GM18499 (cell line): ENCODE measurements at regions not wholly inside any gene's neighbourhood (a gene's known extent, or its start where the extent isn't known, plus 50 kb on each side); places are given as distances from the start of the nearest gene placed in this dataset.
"Not testable (repeated sequence)": the region's sequence is repeated elsewhere in the genome, so short reads cannot be mapped to it uniquely, and the experiment has no call there.

Experiments
- ATAC-seq: cut with Tn5 transposase; IDR thresholded peaks from one replicate; pipeline ENCODE4 v1.9.1; 2021; ENCODE audit warnings: moderate number of reproducible peaks; ENCODE audit not compliant: insufficient read depth, unreplicated experiment

DNA sequence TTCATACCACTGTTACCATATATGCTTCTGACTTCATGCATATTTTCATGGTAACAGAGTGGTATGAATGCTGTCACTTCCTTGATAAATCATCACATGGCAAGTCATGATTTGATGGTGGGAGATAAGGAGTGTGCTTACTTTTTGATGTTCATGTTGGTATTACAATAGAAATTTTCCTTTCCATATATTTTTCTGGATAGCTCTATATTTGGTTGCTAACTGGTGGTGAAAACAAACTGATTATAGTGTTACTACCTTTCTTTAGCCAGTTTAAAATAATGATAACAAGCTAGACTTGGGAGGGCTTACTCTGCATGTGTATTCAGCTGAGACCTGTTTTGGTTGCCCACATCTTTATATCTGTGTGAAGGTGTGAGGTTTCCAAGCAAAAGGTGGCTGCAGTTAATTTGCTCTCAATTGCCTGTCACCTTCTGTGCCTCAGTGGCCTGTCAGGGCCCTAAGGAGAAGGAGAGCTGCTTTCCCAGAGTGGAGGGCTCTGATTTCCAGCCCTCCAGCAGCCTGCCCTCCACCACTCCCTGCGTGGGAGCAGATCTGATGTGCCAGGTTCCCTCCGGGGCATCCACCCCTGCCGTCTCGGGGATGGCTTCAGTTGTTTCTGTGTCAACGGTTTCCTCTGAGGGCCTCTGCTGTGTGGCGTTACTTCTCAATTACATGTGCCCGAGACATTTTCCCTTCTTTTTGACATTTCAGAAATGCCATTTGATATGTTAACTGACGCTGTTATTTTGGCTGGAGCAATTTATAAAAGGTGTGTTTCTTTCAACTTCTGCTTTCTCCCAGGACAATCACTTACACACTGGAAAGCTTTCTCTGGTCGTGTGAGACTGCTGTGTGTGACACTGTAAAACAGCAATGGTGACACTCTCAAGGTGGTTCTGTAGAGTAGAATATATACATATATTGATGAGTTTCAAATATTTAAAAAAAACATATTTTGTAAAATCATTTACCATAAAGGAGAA is 107.7 kb upstream of the KLF6 start:
- no peak for ATAC-seq

DNA sequence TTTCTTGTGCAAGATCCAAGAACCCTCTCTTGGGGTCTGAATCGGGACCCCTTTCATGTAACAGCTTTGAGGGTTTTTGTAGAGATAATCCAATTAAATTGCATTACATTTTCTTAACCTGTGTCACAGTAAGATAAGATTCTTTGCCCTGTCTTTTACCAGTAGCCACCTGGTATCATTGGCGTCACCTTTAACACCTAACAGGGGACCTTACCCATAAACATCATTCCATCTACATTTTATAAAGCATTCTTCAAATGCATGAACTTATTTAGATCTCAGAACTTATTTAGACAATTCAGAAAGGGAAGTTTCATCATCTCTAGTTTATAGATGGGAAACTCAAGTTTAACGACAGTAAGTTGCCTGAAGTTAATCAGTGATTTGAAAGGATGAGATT is 106.4 kb upstream of the KLF6 start:
- ATAC-seq = no peak

DNA sequence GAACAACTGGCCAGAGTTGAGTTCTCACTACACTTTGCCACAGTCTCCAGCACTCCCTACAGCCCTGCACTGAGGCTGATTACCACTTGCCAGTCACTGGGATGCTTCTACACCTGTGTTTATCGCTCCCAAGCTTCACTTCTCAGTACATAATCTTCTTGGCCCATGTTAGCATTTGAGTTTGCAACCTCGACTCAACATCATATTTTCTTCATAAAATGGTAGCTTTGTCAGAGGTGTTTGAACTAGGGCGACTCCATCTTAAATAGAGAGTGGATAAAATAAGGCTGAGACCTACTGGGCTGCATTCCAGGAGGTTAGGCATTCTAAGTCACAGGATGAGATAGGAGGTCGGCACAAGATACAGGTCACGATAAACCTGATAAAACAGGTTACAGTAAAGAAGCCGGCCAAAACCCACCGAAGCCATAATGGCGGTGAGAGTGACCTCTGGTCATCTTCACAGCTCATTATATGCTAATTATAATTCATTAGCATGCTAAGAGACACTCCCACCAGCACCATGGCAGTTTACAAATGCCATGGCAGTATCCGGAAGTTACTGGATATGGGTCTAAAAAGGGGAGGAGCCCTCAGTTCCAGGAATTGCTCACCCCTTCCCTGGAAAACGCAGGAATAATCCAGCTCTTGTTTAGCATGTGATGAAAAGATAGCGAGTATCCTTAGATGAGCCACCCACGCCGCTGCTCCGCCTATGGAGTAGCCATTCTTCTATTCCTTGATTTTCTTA is 105.8 kb upstream of the KLF6 start:
- ATAC-seq = no peak

DNA sequence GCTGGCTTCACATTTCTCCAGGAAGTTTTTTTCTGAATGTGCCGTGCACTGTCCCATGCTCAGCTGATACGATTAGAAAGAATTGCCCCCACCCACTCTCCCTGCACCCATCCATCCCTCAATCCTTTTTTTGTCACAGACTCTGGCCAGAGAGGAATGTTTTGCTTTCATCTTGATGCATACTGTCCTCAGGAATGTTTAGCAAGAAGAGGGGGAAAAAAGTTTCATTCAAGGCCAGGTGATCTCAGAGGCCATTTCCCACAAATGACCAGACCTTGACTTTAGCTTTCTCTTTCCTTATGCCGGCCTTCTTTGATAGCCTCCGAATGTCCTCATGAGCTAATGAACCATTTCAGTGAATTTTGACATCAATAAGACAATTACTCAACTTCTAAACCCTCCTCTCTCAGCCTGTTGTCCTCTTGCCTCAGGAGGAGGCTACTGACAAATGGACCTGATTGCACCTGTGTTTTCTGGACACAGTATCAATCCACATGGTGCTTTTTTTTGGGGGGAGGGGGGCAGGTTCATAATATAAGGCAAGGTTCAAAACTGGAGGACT is 105.0 kb upstream of the KLF6 start:
- no peak for ATAC-seq

DNA sequence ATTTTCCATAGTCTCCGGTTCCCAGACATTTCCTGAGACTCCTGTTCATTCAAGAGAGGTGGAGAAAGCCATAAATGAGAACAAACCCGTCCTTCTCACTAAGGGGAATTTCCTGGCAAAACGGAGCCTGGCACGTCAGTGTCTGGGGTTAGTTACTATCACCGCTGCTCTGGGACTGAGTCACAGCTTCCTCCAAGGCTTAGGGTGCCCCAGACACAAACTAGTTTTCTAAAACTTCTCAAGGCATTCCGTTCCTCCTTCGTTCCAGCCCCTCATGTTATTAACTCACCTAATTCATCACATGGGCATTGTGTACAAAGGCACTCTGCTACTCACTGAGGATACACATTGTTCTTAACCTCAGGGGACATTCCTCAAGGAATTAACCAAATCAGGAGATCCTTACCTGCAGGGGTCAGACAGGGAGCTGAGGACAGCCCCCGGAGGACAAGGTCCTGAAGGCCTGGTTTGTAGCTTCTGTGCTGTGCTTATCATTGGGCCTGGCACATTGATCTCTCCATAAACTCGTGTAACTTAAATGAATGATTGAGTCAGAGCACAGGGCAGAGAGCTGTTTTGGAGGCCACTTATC is 103.0 kb upstream of the KLF6 start:
- ATAC-seq = peak; percentile 75

DNA sequence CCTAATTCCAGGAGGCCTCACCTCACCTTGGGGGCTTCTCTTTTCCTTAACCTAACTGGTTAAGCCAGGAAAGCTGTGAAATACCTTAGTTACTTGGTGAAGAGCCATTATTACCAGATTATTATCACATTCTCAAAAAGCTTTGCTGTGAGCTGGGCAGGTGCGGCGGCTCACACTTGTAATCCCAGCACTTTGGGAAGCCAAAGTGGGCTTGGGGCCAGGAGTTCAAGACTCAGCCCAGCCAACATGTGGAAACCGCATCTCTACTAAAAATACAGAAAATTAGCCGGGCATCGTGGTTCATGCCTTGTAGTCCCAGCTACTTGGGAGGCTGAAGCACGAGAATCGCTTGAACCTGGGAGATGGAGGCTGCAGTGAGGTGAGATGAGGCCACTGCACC is 102.4 kb upstream of the KLF6 start:
- ATAC-seq = no peak

DNA sequence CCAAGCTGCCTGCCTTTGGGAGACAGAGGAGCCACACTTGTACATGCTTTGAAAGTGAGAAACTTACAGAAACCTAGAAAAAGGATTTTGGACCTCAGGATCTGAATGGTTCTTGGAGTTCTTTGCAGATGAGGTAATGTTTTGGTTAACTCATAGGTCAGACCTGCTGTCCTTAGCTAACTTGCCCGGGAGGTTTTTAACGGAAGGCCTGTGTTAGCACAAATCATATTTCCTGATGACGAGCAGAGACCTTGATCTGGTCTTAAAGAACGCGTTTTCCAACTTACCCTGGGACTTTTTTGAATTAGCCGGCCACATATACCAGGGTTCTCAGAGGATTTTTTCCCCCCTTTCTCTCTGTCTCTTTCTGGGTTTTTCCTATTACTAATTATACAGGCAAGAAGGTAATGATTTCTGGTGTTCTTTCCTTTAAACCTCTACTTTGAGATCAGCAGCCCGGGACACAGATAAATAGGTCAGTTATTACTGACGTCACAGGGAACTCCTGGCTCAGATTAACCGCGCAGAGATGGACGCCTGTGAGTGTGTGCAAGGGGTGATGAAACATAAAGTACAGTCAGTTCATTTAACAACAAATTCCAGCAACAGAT is 101.7 kb upstream of the KLF6 start:
- no peak for ATAC-seq

DNA sequence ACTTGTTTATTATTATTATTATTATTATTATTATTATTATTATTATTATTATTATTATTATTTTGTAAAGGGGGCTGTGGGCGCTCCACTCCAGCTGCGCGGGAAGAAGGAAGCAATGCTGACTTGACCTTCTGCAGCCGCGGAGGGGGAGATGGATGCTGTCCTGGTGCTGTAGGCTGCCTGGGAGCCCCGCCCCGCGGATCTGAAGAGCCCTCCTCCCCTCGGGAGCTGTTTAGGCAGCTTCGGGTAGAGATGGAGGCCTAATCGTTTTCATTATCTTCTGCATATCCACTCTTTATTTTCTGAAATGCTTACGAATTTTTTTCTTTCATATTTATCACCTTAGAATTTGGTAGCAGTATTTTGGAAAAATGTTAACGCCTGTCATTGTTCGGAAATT is 101.2 kb upstream of the KLF6 start:
- no peak for ATAC-seq

DNA sequence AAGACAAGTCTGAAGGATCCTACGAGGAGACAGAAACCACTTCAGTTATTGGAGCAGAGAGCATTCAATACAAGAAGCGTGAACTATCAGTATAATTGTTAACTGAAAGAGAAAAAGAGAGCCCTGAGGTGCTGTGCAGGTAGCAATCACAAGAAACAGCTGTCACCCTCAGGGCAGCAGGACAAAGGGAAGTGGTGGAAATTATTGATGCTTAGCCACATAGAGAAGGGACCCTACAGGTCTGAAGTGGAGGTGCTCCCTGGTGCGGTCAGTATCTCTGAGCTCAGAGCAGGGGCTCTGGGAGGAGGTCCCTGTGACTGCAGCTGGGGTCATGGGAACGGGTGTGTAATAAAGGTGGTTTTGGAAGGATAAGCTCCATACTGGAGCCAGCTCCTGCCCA is 97.8 kb upstream of the KLF6 start:
- ATAC-seq = no peak

DNA sequence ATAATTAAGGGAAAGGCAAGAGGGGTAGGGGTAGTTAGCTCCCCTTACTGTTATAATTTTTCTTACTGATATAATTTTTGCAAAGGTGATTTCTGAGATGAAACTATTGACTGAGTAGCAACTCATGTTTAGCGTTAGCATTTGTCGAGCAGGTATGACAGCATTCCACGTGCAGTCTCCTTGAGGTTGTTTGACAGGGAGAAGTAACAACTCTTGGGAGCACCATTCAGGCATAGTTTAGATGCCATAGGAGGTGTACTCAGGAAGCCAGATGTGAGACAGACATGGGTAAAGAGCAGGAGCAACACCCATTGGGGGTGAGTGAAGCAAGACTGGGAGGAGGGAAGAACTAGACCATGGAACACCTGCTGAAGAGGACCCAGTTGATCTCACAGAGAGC is 96.6 kb upstream of the KLF6 start:
- no peak for ATAC-seq

DNA sequence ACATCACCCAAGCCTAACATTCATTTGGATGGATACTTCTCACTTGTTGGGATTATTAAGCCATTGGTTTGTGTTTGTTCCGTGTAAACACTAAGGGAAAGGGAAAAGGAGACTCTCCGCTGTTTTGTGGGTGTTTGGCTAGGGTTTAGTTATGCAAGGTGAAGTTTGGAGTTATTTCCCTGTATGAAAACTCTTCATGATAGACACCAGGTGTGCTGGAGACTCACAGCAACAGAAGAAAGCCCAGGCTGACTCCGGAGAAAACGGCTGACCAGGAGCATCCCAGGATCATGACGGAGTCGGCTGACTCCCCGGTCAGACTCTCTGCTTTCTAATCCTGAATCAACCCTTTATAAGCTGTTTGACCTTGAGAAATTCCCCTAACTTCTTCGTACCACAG is 94.1 kb upstream of the KLF6 start:
- no peak for ATAC-seq

DNA sequence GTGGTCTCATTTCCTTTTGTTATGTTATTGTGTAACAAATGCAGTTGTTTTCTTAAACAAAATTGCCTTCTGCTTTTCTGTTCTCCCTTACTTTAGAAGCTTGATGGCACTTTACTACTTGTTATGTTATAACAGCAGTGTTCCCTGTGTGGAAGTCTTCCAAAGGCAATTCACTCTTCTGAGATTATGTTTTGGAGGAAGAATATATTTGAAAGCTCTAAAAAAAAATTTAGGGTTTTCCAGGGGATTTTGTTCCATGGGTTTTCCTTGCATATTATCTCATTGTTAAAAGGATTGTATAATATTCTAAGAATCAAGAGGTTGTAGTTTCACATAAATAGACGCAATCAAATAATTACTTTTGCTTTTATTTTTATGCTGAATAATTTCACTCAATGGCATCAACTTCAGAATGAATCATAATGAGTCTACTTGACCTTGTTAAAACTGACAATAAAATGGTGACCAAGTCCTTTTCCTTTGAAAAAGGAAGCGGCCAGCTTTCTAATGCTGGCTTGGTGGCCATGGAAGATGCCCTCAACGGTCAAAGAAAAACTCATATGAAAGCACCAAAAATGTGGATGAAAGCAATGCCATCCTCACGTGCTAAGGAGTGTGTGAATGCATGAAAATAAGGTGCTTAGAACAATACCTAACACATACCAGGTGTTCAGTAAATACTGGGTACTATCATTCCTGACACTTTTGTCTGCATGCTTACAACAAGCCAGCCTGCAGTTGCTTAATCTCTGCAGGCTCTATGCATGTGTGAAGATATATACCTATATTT is 92.4 kb upstream of the KLF6 start:
- ATAC-seq = no peak

DNA sequence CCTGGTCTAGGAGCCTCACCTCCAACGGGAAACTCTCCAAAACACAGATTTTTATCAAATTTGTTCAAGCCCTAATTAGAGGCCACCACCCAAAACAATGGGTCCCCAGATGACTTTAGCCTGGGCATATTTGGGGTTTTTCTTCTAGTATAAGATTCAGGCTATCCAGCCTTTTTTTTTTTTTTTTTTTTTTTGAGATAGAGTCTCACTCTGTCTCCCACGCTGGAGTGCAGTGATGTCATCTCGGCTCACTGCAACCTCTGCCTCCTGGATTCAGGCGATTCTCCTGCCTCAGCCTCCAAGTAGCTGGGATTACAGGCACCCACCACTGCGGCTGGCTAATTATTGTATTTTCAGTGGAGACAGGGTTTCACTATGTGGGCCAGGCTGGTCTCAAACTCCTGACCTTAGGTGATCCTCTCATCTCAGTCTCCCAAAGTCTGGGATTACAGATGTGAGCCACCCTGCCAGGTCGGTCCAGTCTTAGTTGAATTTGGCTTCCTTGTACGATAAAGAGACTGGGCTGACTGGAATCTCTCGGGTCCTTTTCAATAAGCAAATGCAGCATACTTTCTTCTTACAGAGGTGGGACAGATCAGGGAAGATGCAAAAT is 91.4 kb upstream of the KLF6 start:
- ATAC-seq = no peak

DNA sequence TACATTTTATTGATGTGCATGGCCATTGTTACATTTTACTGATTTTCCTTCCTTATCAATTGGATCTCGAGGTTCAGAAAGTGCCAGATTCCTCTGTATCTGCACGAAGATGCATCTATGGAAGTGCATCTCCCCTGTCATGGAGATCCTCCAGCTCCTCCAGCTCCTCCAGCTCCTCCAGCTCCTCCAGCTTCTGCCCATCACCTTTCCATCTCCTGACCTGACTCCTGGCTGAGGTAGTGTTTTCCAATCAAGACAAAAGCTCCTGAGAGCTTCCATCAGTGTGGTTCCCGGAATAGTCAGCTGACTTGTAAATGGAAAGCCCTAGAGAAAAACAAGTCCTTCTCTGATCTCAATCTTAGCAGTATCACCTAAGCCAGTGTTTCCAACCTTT is 90.8 kb upstream of the KLF6 start:
- no peak for ATAC-seq

DNA sequence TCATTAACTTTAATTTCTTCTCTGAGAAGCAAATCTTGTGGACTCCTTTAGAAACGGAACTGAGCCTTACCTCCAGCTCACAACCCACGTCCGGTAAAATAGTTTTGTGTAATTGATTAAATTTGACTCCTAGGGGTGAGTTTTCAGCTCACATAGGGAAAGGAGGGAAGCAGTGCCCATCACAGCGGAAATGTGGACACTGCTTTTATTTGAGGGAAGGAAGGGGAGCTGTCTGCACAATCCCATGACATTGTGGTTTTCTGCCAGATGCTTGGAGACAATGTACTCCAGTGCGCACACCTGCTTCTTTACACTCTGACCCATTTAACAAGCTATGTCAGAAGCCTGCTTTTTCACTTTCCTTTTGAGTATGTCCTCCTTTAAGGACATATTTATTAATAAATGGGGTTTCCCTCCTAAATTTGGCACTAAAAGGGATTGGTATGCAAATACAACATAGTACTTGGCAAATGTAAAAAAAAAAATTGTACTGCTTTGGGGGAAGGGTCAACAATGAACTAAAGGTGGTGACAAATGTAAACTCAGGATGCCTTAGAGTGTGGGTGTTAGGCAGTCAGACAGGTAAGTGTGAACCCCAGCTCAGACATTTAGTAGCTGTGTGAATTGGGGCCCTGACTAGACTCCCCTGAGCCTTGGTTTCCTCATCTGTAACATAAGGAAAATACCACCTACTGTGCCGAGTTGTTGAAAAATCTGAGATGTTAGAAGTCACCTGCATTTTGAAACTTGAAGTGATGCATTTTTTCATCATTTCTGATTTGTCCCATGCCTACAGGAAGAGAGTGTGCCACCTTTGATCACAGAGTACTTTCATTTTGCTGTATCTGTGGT is 90.2 kb upstream of the KLF6 start:
- ATAC-seq = peak; percentile 40

DNA sequence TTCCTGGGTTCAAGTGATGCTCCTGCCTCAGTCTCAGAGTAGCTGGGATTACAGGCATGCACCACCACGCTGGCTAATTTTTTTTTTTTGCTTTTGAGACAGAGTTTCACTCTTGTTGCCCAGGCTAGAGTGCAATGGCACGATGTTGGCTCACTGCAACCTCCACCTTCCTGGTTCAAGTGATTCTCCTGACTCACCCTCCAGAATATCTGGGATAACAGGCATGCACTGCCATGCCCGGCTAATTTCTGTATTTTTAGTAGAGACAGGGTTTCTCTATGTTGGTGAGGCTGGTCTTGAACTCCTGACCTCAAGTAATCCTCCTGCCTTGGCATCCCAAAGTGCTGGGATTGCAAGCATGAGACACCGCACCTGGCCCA is 89.6 kb upstream of the KLF6 start:
- not testable (repeated sequence) for ATAC-seq

DNA sequence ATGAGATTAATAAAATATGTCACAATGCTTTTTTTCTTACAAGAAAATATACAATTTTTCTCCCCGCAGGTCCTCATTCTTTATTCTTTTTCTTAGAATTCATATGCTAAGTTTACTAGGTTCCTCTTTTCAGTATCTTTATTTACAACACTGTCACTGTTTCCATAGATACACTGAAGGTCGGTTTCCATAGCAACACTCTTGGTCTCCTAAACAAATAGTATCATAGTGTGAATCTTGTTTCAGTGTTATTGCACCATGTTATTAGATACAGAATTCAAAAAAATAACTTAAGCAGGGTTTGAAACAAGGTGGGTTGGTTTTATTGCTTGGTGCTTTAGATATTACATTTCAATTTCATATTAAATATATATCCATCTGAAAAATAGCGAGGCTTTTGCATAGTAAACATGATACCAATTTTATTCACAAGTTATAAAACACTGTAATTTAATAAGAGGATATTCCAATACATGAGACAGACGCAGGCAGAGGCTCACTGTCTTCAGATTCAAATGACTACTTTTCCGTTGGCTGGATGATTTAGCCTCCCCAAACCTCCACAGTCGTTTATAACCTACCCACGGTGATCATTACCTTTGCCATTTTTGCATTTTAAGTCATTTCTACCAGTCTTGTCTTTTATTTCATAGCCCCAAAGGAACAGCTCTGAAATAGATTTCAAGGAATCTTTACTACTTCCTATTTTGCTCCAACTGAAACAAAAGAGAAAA is 88.9 kb upstream of the KLF6 start:
- ATAC-seq = peak; percentile 68
